Activated T-cell treated with anti-CD3 and anti-CD28 coated beads, Interleukin-2, amount 50 U/mL, for 48 hours (primary cell): ENCODE measurements at regions not wholly inside any gene's neighbourhood (a gene's known extent, or its start where the extent isn't known, plus 50 kb on each side); places are given as distances from the start of the nearest gene placed in this dataset.
A peak's percentile ranks its signal among the peaks of the same experiment; 100 is the strongest.
"Not testable (repeated sequence)": the region's sequence is repeated elsewhere in the genome, so short reads cannot be mapped to it uniquely, and the experiment has no call there.

Experiments used
- DNase-seq, 2 experiments: peaks; one replicate each; pipeline ENCODE4 v3.0.0-alpha.2; 2020

- DNase-seq = no peak
Measured at GRCh38 chr1:148354913-148355308, 128.2 kb downstream of the PPIAL4G start.

DNA sequence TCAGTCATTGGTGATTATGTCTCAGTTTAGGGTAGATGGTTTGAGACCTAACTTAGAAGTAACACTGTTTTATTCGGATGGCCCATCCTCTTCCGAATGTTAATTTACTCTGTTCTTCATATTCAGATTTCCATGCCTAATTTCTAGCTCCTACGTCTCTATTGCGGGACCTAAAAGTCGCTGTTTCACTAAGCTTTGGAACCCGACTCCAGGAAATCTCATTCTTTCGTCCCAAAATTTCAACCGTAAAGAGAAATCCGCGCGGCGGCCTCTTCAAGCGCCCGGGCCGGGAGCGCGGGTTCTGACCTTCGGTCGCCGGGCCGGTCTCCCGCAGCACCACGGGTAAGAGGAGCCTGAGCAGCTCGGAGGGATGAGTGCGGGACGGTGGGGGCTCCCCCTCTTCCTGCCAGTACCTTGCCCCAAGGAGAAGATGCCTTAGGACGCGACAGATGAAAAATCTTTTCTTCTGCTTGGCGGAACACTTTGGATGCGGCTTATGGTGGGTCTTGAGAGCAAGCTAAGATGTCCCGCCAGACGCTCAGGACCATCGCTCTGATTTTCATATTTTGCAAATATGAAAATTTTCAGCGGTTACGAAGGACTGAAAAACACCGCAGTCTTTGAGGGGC lies 128.7 kb downstream of the PPIAL4G start:
- no peak for DNase-seq

- no peak for DNase-seq
Measured at GRCh38 chr1:148353461-148354283, 129.4 kb downstream of the PPIAL4G start.

GRCh38 chr1:148352470-148353053 lies 130.5 kb downstream of the PPIAL4G start:
- DNase-seq = no peak

GRCh38 chr1:148347781-148348180 lies 135.3 kb downstream of the PPIAL4G start:
- DNase-seq = no peak

DNA sequence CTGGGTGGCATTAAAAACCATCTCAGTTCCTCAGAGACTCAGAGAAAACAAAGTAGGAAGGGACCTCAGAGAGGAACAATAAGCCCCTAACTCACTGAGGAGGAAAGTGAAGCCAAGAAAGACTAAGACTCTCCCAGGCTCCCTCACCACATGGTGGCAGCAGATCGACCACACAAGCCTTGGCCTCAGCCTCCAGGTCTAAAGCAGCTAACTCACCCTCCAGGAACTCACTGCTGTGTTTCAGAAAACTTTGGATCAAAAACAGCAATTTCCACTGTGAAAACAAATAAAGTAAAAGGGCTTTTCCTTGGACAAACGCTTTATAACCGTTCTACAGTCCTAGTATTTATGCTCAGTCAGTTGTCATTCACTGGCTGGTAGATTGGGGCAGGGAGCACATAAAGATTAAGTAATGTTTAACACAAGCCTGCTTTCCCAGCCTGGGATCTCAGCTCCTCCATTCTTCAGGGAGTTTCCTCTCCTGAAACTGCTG lies 137.4 kb downstream of the PPIAL4G start:
- DNase-seq = peak; percentile 37 to 43

GRCh38 chr1:148344651-148345050 lies 138.5 kb downstream of the PPIAL4G start:
- DNase-seq = not testable (repeated sequence)

- not testable (repeated sequence) for DNase-seq
Measured at GRCh38 chr1:148341729-148342128, 141.4 kb downstream of the PPIAL4G start.

- DNase-seq = not testable (repeated sequence)
Measured at GRCh38 chr1:148336121-148336918, 146.8 kb downstream of the PPIAL4G start.

DNA sequence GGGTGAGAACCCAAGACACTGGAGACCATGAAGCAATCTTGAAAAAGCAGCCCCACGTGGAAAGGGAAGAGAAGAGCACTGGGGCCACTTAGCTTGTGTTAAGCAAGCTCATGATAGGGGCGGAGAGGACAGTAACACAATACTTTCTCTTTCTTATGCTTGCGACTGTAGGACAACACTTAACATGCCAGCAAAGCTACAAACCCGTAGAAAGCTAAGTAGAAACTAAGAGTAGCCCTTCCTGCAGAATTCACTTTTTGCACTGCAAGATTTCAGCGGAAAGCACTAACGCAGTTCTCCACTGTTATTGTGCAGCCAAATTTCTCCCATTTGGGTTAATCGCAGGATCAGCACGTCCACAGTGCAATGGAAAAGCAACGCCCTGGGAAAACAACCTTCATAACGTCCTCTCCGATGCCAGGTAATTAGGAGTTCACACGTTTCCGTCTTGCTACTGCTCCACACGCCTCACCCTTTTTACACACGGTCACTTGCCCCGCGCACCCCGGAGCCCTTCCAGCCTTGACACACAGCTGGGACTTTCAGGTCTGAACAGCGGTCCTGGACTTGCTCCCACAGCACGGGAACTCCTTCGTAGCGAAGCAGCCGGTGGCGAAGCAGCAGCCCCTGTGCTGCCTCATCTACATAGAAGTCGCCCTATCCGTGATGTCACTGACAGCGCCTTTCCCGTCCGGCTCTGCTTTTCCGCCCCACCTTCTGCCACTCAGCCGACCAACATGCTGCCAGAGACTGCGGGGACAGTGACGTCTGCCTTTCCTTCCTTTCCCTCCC lies 148.6 kb downstream of the PPIAL4G start:
- DNase-seq = peak; percentile 87 to 89

DNA sequence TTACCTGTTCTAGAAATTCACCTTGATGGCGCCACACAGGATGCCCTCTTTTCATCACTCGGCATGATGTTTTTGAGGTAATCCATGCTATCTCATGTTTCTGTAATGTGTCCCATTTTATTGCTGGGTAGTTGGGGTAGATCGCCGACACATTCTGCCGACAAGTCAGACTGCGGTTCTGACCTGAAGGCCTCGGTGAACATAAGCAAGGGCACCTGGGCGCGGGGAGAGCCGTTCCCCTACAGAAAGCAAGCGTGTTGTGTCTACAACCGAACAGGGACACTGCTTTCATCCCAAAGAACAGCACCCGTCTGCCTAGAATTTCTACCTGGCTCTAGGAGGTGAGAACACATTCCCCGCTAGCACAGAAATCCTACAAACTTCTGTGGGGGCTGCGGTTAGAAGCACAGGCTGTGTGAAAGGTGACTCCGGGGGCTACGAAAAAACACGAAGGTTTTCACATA lies 149.2 kb downstream of the PPIAL4G start:
- DNase-seq = peak; percentile 64 to 71

DNA sequence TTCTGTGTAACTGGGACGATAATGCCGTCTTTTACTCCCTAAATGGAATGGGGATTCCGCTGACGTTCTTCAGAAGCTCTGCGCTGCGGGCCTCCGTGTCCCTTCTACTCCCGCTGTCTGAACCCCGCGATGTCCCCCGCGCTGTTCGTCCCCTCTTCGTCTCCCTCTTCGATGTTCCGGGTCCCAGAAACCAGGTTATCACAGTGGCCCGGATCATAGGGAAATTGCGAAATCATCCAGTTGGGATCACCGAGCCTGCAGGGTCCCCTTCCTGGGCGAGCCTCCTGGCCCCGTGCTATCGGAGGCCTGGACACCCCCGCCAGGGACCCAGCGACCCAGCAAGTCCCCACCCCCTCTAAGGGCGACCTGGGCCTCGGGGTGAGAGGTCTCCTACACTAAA lies 154.2 kb downstream of the PPIAL4G start:
- DNase-seq = no peak

- not testable (repeated sequence) for DNase-seq
Measured at GRCh38 chr1:148325031-148325430, 158.1 kb downstream of the PPIAL4G start.

- DNase-seq = not testable (repeated sequence)
Measured at GRCh38 chr1:148324465-148324864, 158.6 kb downstream of the PPIAL4G start.

GRCh38 chr1:148320079-148320478 lies 163.0 kb downstream of the PPIAL4G start:
- not testable (repeated sequence) for DNase-seq

- DNase-seq = no peak
Measured at GRCh38 chr1:148318904-148319242, 164.2 kb downstream of the PPIAL4G start.

- DNase-seq = peak; percentile 79 to 80
Measured at GRCh38 chr1:148318123-148318903, 164.8 kb downstream of the PPIAL4G start.

GRCh38 chr1:148317288-148317985 lies 165.4 kb upstream of the NBPF11 start:
- no peak for DNase-seq

DNA sequence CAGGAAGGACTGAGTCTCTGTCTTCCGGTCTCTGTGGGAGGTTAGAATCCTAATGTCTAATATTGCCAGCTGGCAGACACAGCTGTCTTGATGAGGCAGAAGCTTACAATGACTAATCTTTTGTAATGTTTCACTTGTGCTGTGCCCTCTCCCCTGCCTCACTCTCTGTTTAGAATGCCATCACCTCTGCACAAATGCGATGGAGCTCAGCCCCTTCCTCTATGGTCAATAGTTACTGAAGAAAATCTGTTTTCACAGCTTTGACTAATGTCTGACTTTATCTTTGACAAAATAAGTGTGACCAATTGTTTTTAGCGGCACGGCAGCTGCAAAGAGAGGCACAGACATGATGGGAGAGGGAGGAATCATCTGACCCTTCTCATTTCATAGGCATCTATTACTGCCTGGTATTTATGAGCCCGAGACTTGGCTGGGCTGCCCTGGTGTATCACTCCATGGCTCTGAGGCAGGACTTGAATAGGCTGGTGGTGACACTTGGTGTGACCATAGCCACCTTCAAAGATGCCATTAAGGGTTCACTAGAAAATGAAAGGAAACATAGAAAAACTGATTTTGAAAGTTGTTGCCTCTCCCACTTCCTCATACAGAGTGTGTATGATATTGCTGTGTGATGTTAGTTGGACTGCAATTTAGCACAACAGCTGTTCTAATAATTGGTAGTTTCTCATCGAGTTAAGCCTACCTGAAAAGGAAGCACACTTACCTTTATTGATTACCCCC lies 163.2 kb upstream of the NBPF11 start:
- no peak for DNase-seq

- DNase-seq = no peak
Measured at GRCh38 chr1:148310807-148311206, 158.7 kb upstream of the NBPF11 start.
